AG09319 (cell line): ENCODE measurements at regions not wholly inside any gene's neighbourhood (a gene's known extent, or its start where the extent isn't known, plus 50 kb on each side); places are given as distances from the start of the nearest gene placed in this dataset.

ENCODE experiments used
- DNase-seq: peaks from one replicate; pipeline ENCODE4 v3.0.0-alpha.2; 2010; ENCODE audit warnings: low read depth; ENCODE audit errors: extremely low read depth
- CTCF ChIP-seq: IDR thresholded peaks from 2 replicates; pipeline ENCODE4 v1.5.1; 2011; ENCODE audit warnings: low read depth, mild to moderate bottlenecking, inconsistent platforms, low read length, moderate library complexity

- no peak for TF ChIP-seq CTCF
- DNase-seq: no peak
These were observed 133.4 kb upstream of the NCK2 start for GRCh38 chr2:105611333-105611637.

DNA sequence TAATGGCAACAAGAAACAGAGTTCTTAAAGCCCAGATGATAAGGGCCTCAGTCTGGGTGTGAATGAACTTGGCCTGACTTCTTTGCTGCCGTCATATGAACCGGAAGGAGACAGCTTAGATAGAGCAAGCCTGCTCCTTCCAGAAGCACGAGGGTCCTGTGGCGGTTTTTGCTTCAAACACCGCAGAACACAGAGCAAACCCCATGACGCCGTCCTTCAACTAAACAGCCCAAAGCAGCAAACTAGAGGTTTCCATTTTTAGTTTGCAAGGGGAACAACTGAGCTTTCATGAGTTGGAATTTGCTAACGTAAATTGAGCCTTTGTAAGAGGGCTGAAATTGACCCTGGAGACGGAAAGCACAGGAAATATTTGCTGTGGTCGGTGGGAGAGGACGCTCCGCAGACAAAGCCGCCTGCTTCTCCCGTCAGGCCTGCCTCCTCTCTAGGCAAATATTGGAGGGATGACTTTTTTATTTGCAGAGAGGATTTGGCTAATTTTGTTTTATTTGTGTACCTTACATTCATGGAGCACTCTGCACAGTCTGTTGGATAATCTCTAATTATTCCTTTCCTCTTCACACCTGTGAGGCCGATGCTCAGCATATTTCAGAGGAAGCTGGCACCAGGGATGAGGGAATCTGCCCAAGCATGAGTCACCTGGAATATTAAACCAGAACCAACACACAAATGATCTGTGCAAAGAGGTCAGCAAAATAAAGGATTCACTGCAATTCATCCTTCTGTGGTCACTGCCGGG, 134.0 kb upstream of the NCK2 start:
- DNase-seq: no peak
- TF ChIP-seq CTCF: no peak

GRCh38 chr2:105609746-105610402, 134.8 kb upstream of the NCK2 start:
- DNase-seq: no peak
- no peak for TF ChIP-seq CTCF

GRCh38 chr2:105607920-105608504, 136.7 kb upstream of the NCK2 start:
- no peak for TF ChIP-seq CTCF
- DNase-seq: no peak

DNA sequence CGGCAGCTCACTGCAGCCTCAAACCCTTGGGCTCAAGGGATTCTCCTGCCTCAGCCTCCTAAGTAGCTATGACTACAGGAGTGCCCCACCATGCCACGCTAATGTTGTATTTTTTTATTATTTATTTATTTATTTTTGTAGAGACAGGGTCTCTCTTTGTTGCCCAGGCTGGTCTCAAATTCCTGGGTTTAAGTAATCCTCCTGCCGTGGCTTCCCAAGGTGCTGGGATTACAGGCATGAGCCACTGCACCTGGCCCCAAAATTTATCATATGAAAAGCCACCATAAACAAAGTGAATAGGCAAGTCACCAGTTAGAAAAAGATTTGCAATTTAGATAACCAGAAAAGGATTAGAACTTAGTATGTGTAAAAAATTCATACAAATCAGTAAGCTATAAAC, 138.6 kb upstream of the NCK2 start:
- TF ChIP-seq CTCF: no peak
- DNase-seq: no peak

DNA sequence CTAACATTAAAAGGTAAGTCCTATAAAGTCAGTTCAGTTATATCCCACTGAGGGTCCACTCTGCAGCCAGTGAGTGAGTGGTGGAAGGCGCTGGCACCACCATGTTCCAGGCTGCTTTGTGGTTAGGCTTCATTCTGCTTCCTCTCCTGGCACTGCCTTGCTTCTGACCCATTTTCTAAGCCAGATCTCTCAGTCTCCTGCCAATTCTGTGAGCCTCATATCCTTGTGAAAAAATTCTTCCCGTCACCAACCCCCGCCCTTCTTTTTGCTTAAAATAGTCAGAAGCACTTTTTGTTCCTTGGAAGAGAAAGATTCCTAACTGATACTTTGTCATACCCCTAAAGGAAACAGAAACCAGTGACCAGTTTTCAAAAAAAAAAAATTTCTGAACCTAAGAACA, 139.8 kb upstream of the NCK2 start:
- DNase-seq: no peak
- TF ChIP-seq CTCF: no peak
